OCI-LY3 (cell line): ENCODE measurements at regions not wholly inside any gene's neighbourhood (a gene's known extent, or its start where the extent isn't known, plus 50 kb on each side); places are given as distances from the start of the nearest gene placed in this dataset.
"Not testable (repeated sequence)": the region's sequence is repeated elsewhere in the genome, so short reads cannot be mapped to it uniquely, and the experiment has no call there.

Source experiments
- H2AFZ ChIP-seq: fragments of 200-600, 300-600 bp; shearing (Covaris generic); 2 replicates; pipeline ENCODE4 v1.6.0; 2014; ENCODE audit warnings: antibody characterized with exemption, low read depth, low read length
- H3K27ac ChIP-seq: fragments of 200-600, 300-600 bp; sonication (generic); 2 replicates; pipeline ENCODE4 v1.5.1; 2014; ENCODE audit warnings: mild to moderate bottlenecking, low read length, moderate library complexity, mixed read lengths
- H3K27me3 ChIP-seq: fragments of 200-600, 300-600 bp; sonication (generic); 2 replicates; pipeline ENCODE4 v1.6.1; 2014; ENCODE audit warnings: low read depth, low read length, mixed read lengths
- H3K36me3 ChIP-seq: fragments of 200-600, 300-600 bp; sonication (generic); replicated peaks from 2 replicates; pipeline ENCODE3; 2014; ENCODE audit warnings: low read depth, low read length, mixed read lengths
- H3K4me1 ChIP-seq: fragments of 300-600, 200-600 bp; sonication (generic); 2 replicates; pipeline ENCODE4 v1.6.1; 2014; ENCODE audit warnings: low read length, mixed read lengths
- H3K4me2 ChIP-seq: fragments of 200-600, 300-600 bp; sonication (generic); 2 replicates; pipeline ENCODE4 v1.6.1; 2014; ENCODE audit warnings: low read length, mixed read lengths
- H3K4me3 ChIP-seq: fragments of 300-600, 200-600 bp; sonication (generic); 2 replicates; pipeline ENCODE4 v1.5.1; 2014; ENCODE audit warnings: antibody characterized with exemption, mild to moderate bottlenecking, low read length, moderate library complexity
- H3K79me2 ChIP-seq: fragments of 300-600, 200-600 bp; shearing (Covaris generic); 2 replicates; pipeline ENCODE4 v1.6.1; 2014; ENCODE audit warnings: mild to moderate bottlenecking, low read length, mixed read lengths
- H3K9ac ChIP-seq: fragments of 300-600, 200-600 bp; shearing (Covaris generic); 2 replicates; pipeline ENCODE4 v1.6.0; 2014; ENCODE audit warnings: mild to moderate bottlenecking, low read length, moderate library complexity
- H3K9me3 ChIP-seq: fragments of 200-600, 300-600 bp; shearing (Covaris generic); 2 replicates; pipeline ENCODE4 v1.6.1; 2014; ENCODE audit warnings: low read length, mixed read lengths; ENCODE audit not compliant: insufficient read depth
- H4K20me1 ChIP-seq: fragments of 200-600, 300-600 bp; sonication (generic); 2 replicates; pipeline ENCODE4 v1.6.1; 2016; ENCODE audit warnings: low read length, mixed read lengths; ENCODE audit not compliant: insufficient read depth
- EZH2phosphoT487 ChIP-seq: fragments of 200-600 bp; shearing (Covaris generic); IDR thresholded peaks from 2 replicates; pipeline ENCODE4 v1.6.1; 2018; ENCODE audit warnings: antibody characterized with exemption, mixed run types, low read depth
- TF ChIP-seq, protein P1 (sequence below): fragments of 200-600, 300-600 bp; sonication (generic); IDR thresholded peaks from 2 replicates; pipeline ENCODE4 v1.5.1; 2014; ENCODE audit warnings: antibody characterized with exemption, low read length, low read depth

DNA sequence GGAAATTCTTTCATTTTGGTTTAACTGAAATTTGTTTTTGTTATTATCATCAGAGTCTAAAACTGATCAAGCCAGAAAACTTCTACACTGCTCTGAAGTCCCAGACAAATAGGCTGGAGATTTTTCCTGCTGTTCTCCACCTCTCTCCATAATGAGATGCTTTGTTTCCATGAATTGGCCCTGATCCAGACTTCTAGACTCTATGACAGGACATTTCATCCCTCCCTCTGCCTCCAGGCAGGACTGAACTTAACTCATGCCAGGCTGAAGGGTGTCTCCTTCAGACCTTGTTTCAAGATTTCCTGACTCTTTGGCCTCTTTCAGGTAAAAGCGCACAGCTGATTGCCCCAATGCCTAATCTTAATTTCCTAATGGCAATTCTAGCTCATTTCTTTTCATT, 69.1 kb upstream of the HOXC13 start:
- Histone ChIP-seq H3K9me3 (no peaks in the 10 kb centered on the region), H3K4me1 (peaks cover 32% of the 10 kb centered on the region), H3K9ac (no peak overlapping the region), H3K79me2 (no peaks in the 10 kb centered on the region), H2AFZ (no peak overlapping the region), H3K36me3 (no peaks in the 10 kb centered on the region), H3K4me3 (no peak overlapping the region), H4K20me1 (no peaks in the 10 kb centered on the region), H3K27ac (no peak overlapping the region), H3K27me3 (peaks cover 8% of the 10 kb centered on the region), H3K4me2 (no peak overlapping the region)
- TF ChIP-seq EZH2phosphoT487, result no peak
- TF ChIP-seq, protein P1, sequence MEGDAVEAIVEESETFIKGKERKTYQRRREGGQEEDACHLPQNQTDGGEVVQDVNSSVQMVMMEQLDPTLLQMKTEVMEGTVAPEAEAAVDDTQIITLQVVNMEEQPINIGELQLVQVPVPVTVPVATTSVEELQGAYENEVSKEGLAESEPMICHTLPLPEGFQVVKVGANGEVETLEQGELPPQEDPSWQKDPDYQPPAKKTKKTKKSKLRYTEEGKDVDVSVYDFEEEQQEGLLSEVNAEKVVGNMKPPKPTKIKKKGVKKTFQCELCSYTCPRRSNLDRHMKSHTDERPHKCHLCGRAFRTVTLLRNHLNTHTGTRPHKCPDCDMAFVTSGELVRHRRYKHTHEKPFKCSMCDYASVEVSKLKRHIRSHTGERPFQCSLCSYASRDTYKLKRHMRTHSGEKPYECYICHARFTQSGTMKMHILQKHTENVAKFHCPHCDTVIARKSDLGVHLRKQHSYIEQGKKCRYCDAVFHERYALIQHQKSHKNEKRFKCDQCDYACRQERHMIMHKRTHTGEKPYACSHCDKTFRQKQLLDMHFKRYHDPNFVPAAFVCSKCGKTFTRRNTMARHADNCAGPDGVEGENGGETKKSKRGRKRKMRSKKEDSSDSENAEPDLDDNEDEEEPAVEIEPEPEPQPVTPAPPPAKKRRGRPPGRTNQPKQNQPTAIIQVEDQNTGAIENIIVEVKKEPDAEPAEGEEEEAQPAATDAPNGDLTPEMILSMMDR, result no peak

DNA sequence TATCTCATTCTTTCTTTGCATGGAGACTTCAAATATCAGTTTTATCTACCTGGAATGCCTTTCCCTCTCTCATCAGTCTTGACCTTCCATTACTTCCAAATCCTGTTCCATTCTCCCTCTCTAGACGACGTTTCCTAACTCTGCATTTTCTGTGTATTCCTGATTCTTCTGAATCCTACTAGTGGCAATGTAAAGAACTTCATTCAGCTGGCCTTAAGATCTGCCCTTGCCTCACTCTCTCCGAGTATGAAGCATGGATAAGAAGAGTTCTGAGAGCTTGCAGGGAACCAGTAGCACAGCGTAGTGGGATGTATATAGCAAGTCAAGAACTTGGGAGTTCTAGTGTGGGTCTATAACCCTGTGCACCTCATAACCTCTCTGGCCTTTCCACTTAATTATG, 68.5 kb upstream of the HOXC13 start:
- no peaks in the 10 kb centered on the region for H3K36me3 ChIP-seq
- H4K20me1 ChIP-seq, result no peaks in the 10 kb centered on the region
- H2AFZ ChIP-seq, result no peak overlapping the region
- TF ChIP-seq, protein P1, result no peak
- no peak for TF ChIP-seq EZH2phosphoT487
- H3K27me3 ChIP-seq, result peaks cover 8% of the 10 kb centered on the region
- no peaks in the 10 kb centered on the region for H3K9me3 ChIP-seq
- no peak overlapping the region for H3K9ac ChIP-seq
- H3K4me1 ChIP-seq, result peaks cover 32% of the 10 kb centered on the region
- no peak overlapping the region for H3K27ac ChIP-seq
- no peak overlapping the region for H3K4me3 ChIP-seq
- H3K4me2 ChIP-seq, result no peak overlapping the region
- no peaks in the 10 kb centered on the region for H3K79me2 ChIP-seq

DNA sequence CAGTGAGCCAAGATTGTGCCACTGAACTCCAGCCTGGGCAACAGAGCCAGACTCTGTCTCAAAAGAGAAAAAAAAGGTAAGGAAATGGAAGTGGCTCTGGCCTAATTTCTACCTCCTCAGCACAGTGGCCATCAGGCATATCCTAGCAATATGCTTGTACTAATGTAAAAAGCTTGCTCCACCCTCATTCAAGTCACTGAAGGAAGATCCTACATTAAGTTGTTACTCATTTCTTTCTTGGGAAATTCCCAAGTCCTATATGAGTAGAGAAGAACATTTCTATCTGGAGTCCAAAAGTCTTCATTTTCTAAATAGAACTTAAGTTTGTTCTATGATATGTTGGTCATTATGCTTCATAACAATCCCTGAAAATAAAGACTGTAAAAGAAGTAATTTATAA, 67.3 kb upstream of the HOXC13 start:
- Histone ChIP-seq H4K20me1 (no peaks in the 10 kb centered on the region), H3K4me3 (no peak overlapping the region), H3K27me3 (peaks cover 8% of the 10 kb centered on the region), H2AFZ (no peak overlapping the region), H3K27ac (no peak overlapping the region), H3K4me1 (peaks cover 27% of the 10 kb centered on the region), H3K79me2 (no peaks in the 10 kb centered on the region), H3K4me2 (no peak overlapping the region), H3K36me3 (no peaks in the 10 kb centered on the region), H3K9ac (no peak overlapping the region), H3K9me3 (no peaks in the 10 kb centered on the region)
- TF ChIP-seq EZH2phosphoT487, result no peak
- TF ChIP-seq, protein P1, result no peak

DNA sequence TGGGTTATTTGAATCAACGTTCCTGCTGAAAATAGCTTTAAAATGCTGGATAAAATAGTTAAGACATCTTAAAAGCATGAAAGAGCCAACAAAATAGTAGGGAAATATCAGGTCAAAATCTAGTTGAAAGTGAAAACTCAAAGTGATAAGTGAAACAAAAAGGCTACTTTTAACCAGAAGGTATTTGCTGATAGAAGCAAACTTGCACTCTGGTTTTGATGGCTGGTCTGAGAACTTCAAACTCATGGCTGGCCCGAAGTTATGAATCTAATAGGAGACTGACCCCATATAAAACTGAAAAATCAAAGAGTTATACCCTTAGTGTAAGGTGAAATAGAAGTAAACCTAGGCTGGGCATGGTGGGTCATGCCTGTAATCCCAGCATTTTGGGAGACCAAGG, 66.3 kb upstream of the HOXC13 start:
- peaks cover 17% of the 10 kb centered on the region for H3K4me1 ChIP-seq
- no peak overlapping the region for H3K4me2 ChIP-seq
- TF ChIP-seq EZH2phosphoT487, result no peak
- TF ChIP-seq, protein P1, result no peak
- H3K27me3 ChIP-seq, result peaks cover 8% of the 10 kb centered on the region
- no peaks in the 10 kb centered on the region for H3K9me3 ChIP-seq
- no peaks in the 10 kb centered on the region for H3K36me3 ChIP-seq
- H3K27ac ChIP-seq, result no peak overlapping the region
- H3K79me2 ChIP-seq, result no peaks in the 10 kb centered on the region
- no peak overlapping the region for H2AFZ ChIP-seq
- H3K9ac ChIP-seq, result no peak overlapping the region
- no peaks in the 10 kb centered on the region for H4K20me1 ChIP-seq
- no peak overlapping the region for H3K4me3 ChIP-seq

DNA sequence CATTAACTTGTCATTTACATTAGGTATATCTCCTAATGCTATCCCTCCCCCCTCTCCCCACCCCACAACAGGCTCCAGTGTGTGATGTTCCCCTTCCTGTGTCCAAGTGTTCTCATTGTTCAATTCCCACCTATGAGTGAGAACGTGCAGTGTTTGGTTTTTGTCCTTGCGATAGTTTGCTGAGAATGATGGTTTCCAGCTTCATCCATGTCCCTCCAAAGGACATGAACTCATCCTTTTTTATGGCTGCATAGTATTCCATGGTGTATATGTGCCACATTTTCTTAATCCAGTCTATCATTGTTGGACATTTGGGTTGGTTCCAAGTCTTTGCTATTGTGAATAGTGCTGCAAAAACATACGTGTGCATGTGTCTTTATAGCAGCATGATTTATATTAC, 60.7 kb upstream of the HOXC13 start:
- not testable (repeated sequence) for H3K4me1 ChIP-seq

More for the DNA sequence above, 60.7 kb upstream of the HOXC13 start:
- H3K4me2 ChIP-seq, H3K79me2 ChIP-seq, H3K4me3 ChIP-seq, H2AFZ ChIP-seq, H3K9ac ChIP-seq, H3K27ac ChIP-seq, H3K36me3 ChIP-seq, H3K9me3 ChIP-seq, H4K20me1 ChIP-seq: not testable (repeated sequence)
- peaks cover 12% of the 10 kb centered on the region for H3K27me3 ChIP-seq
